ENCODE measurements at regions not wholly inside any gene's neighbourhood (a gene's known extent, or its start where the extent isn't known, plus 50 kb on each side); places are given as distances from the start of the nearest gene placed in this dataset.

DNA sequence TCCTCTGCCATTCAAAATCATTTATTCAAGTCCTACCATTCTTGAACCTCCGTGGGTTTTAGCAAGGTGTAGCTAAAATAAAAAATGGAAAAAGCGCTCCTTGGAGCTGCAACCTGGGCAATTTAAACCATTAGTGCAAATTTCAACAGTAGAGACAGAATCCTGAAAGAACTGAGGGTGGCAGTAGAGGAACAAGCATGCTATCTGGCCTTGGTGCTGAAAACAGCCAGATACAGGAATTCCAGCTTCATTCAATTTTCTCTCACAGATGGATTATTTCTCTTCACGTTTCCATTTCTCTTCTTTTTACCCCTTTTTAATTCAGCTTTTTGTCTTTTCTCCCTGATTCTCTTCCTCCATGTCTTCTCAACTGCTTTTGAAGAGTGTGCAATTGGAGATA lies 77.7 kb downstream of the OTUD1 start:
- TF ChIP-seq, protein P1, sequence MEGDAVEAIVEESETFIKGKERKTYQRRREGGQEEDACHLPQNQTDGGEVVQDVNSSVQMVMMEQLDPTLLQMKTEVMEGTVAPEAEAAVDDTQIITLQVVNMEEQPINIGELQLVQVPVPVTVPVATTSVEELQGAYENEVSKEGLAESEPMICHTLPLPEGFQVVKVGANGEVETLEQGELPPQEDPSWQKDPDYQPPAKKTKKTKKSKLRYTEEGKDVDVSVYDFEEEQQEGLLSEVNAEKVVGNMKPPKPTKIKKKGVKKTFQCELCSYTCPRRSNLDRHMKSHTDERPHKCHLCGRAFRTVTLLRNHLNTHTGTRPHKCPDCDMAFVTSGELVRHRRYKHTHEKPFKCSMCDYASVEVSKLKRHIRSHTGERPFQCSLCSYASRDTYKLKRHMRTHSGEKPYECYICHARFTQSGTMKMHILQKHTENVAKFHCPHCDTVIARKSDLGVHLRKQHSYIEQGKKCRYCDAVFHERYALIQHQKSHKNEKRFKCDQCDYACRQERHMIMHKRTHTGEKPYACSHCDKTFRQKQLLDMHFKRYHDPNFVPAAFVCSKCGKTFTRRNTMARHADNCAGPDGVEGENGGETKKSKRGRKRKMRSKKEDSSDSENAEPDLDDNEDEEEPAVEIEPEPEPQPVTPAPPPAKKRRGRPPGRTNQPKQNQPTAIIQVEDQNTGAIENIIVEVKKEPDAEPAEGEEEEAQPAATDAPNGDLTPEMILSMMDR (IDR thresholded peaks at IDR 0.05), result peak; percentile 56
- TF ChIP-seq ZFX (IDR thresholded peaks at IDR 0.05; ENCODE audit: borderline replicate concordance), result no peak
- H3K27ac ChIP-seq, result no peak overlapping the region

DNA sequence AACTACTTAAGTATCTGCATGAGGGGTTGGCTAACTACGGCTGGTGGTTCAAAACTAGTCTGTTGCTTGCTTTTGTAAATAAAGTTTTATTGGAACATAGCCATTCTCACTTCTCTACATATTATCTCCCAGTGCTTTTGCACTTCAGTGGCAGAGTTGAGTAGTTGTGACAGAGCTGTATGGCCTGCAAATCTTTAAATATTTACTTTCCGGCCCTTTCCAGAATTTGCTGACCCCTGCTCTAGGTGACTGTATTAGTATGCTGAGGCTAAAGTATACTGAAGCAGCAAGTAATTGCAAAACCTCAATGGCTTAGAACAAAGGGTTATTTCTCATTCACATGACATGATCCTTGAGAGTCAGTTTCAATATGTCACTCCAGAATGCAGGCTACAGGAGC lies 78.3 kb downstream of the OTUD1 start:
- H3K27ac ChIP-seq, result no peak overlapping the region
- TF ChIP-seq ZFX (IDR thresholded peaks at IDR 0.05; ENCODE audit: borderline replicate concordance), result no peak
- TF ChIP-seq, protein P1 (IDR thresholded peaks at IDR 0.05), result no peak

DNA sequence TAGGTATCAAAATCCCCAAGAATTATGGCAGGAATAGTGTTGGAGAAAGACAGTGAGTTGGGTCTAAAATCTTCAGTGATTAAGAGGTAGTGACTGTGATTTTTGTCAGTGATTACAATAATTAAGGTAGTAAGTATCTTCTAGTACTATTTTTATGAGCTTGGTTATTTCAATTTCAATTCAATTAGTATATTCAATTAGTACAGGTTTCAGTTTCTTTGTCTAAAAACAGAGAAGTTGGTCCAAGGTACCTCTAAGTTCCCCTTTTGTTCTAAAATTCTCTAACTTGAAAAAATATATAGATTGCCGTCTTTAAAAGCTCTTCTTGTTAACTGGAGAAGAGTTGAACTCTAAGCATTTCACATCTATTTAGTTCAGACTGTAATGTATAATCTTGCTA lies 82.9 kb downstream of the OTUD1 start:
- TF ChIP-seq, protein P1 (IDR thresholded peaks at IDR 0.05), result no peak
- H3K27ac ChIP-seq, result no peak overlapping the region

DNA sequence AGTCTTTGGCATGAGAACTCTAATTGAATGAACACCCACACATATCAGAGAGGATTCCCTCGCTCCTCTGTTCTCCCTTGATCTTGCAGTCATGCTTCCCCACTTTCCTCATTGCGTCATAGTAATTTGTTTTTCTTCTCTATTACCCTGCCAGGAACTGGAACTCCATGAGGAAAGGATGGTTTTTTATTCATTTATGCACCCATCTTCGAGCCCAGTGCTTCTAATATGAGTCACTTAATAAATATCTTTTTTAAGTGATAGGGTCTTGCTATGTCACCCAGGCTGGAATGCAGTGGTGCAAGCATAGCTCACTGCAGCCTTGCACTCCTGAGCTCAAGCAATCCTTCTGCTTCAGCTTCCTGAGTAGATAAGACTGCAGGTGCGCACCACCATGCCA lies 83.5 kb downstream of the OTUD1 start:
- TF ChIP-seq, protein P1 (IDR thresholded peaks at IDR 0.05), result no peak
- no peak overlapping the region for H3K27ac ChIP-seq

DNA sequence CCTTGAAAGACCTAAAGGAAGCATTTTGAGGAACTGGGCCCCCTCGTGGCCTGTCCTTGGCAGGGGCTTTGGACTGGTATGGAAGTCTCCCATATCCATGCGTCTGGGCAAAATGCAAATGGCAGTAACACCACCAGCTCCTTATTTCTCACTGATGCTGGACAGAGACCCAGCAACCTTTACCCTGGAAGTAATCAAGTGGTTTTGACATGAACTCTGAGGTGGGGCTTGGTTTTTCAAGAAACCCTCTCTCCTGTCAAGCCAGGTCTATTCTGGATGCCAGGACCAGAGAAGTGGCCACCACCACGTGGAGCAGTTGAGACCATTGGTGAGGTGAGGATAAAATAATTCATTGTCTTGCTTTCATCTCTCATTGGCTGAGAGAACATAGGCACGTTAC lies 84.4 kb downstream of the OTUD1 start:
- no peak overlapping the region for H3K27ac ChIP-seq
- TF ChIP-seq, protein P1 (IDR thresholded peaks at IDR 0.05), result no peak
- TF ChIP-seq ZFX (IDR thresholded peaks at IDR 0.05; ENCODE audit: borderline replicate concordance), result no peak

DNA sequence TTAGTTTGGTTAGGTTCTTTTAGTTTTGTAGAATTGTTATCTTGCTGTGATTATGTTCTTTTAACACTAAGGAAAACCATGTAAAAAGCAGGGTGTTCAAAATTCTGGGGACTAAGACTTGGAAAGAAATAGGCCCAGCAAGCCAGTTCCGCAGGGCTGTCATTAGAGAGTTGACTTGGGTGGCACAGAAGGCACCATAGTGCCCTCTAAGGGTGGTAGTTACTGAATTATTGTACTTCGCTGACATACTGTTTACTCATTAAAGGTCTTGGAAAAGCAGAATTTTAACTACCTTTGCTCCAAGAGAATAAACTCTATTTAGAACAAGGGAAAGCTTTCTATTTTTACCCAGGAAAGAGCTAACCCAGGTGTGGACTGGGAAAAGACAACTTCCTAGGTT lies 86.5 kb downstream of the OTUD1 start:
- no peak for TF ChIP-seq ZFX (IDR thresholded peaks at IDR 0.05; ENCODE audit: borderline replicate concordance)
- TF ChIP-seq, protein P1 (IDR thresholded peaks at IDR 0.05), result peak; percentile 71
- no peak overlapping the region for H3K27ac ChIP-seq

DNA sequence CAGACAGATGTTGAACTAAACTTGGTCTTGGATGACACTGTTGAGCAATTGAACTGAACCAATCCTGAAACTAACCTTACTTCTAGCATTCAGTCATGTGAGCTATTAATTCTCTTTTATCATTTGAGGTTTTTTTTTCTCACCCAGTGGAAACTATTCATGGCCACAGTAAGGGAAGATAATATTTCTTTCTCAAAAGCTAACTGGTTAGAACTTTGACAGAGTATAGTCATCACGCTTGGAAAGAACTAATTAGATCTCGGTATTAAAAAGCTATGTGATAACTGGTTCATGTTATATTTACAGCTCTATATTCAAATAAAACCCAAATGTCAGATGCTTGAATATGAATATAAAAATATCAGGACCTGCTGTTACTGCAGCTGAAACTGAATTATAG lies 89.5 kb downstream of the OTUD1 start:
- TF ChIP-seq, protein P1 (IDR thresholded peaks at IDR 0.05), result no peak
- no peak for TF ChIP-seq ZFX (IDR thresholded peaks at IDR 0.05; ENCODE audit: borderline replicate concordance)
- H3K27ac ChIP-seq, result no peak overlapping the region

Measured in 22Rv1 (cell line).